PC-3 (cell line): ENCODE measurements at regions not wholly inside any gene's neighbourhood (a gene's known extent, or its start where the extent isn't known, plus 50 kb on each side); places are given as distances from the start of the nearest gene placed in this dataset.

Source experiments
- ATAC-seq: fragments of 200-7000 bp; cut with Tn5 transposase; 2 replicates; pipeline ENCODE4 v1.9.1; 2020; ENCODE audit warnings: mild to moderate bottlenecking, moderate library complexity
- BruUV-seq: library from RNA; stranded (reverse); fragments of 400-500 nt; replicated peaks from 2 replicates; lab custom pipeline; 2021; lab: Mats Ljungman, UMichigan
- CTCF ChIA-PET: fragments of 300-600 bp; sonication (Branson Sonifier 250); formaldehyde crosslinking; loops from one replicate; lab custom pipeline; 2022; ENCODE audit warnings: antibody characterized with exemption; lab: Charles Lee
- POLR2A ChIA-PET: fragments of 300-600 bp; sonication (Branson Sonifier 250); formaldehyde crosslinking; loops from one replicate; lab custom pipeline; 2022; ENCODE audit warnings: antibody characterized with exemption; ENCODE audit not compliant: unreplicated experiment; lab: Charles Lee
- DNase-seq: peaks from one replicate; pipeline ENCODE4 v3.0.0-alpha.2; 2015
- H2AFZ ChIP-seq: fragments of 300-600 bp; sonication (generic); 2 replicates; pipeline ENCODE4 v1.6.0; 2016; ENCODE audit warnings: antibody characterized with exemption, low read length
- H3F3A ChIP-seq: fragments of 300-600 bp; sonication (generic); one replicate; pipeline ENCODE4 v1.6.0; 2017; ENCODE audit warnings: antibody characterized with exemption, low read length, control low read depth, mild to moderate bottlenecking; ENCODE audit not compliant: unreplicated experiment
- H3K27ac ChIP-seq: fragments of 300-600 bp; sonication (generic); 2 replicates; pipeline ENCODE4 v1.5.1; 2016; ENCODE audit warnings: mild to moderate bottlenecking, low read length
- H3K27me3 ChIP-seq: fragments of 300-600 bp; sonication (generic); 2 replicates; pipeline ENCODE4 v1.6.1; 2016; ENCODE audit warnings: low read length, mixed read lengths
- H3K36me3 ChIP-seq: fragments of 300-600 bp; sonication (generic); 2 replicates; pipeline ENCODE4 v1.6.1; 2016; ENCODE audit warnings: low read depth, mixed run types, low read length, mixed read lengths
- H3K4me1 ChIP-seq: fragments of 300-600 bp; sonication (generic); 2 replicates; pipeline ENCODE4 v1.5.1; 2016; ENCODE audit warnings: low read length; ENCODE audit not compliant: insufficient read depth
- H3K4me2 ChIP-seq: fragments of 300-600 bp; sonication (generic); 2 replicates; pipeline ENCODE4 v1.6.0; 2016; ENCODE audit warnings: low read length
- H3K4me3 ChIP-seq: fragments of 300-600 bp; sonication (generic); 2 replicates; pipeline ENCODE4 v1.5.1; 2016; ENCODE audit warnings: mild to moderate bottlenecking, low read length, mixed read lengths
- H3K79me2 ChIP-seq: fragments of 300-600 bp; sonication (generic); 2 replicates; pipeline ENCODE4 v1.6.1; 2017; ENCODE audit warnings: low read length, mixed read lengths
- H3K9ac ChIP-seq: fragments of 300-600 bp; sonication (generic); 2 replicates; pipeline ENCODE4 v1.6.0; 2016; ENCODE audit warnings: mild to moderate bottlenecking, low read length
- H3K9me2 ChIP-seq: fragments of 300-600 bp; sonication (generic); replicated peaks from 2 replicates; pipeline ENCODE4 v1.6.1; 2016; ENCODE audit warnings: mixed run types, low read length, mixed read lengths
- H3K9me3 ChIP-seq: fragments of 300-600 bp; sonication (generic); 2 replicates; pipeline ENCODE4 v1.6.1; 2016; ENCODE audit warnings: low read length, mixed read lengths
- H4K20me1 ChIP-seq: fragments of 300-600 bp; sonication (generic); 2 replicates; pipeline ENCODE4 v1.6.1; 2016; ENCODE audit warnings: low read length, mixed read lengths
- CTCF ChIP-seq: fragments of 300-600 bp; sonication (generic); conservative IDR thresholded peaks from 2 replicates; pipeline ENCODE4 v1.5.1; 2017; ENCODE audit warnings: antibody characterized with exemption, low read depth, mild to moderate bottlenecking, low read length
- EZH2 ChIP-seq: fragments of 300-600 bp; sonication (generic); IDR thresholded peaks from one replicate; pipeline ENCODE4 v1.6.1; 2017; ENCODE audit warnings: antibody characterized with exemption, mild to moderate bottlenecking, low read length; ENCODE audit not compliant: unreplicated experiment
- EZH2phosphoT487 ChIP-seq: fragments of 300-600 bp; sonication (generic); IDR thresholded peaks from 2 replicates; pipeline ENCODE4 v1.6.1; 2018; ENCODE audit warnings: mild to moderate bottlenecking, antibody characterized with exemption, low read length, borderline replicate concordance
- intact Hi-C: fragments of 100-400 bp; cut with micrococcal nuclease; formaldehyde crosslinking; loops from 2 replicates; pipeline ENCODE4 v1.9.0; 2023

- no peak for TF ChIP-seq EZH2
- no peak for TF ChIP-seq CTCF
- no peak for TF ChIP-seq EZH2phosphoT487
- no peak for ATAC-seq
Observed at GRCh38 chr18:75777630-75778029, 350.1 kb upstream of the SMIM21 start.

GRCh38 chr18:75775121-75775520 lies 347.6 kb upstream of the SMIM21 start:
- DNase-seq (no peak), ATAC-seq (no peak)
- peaks cover 71% of the 10 kb centered on the region for H3K27me3 ChIP-seq
- H3K4me1 ChIP-seq, result no peaks in the 10 kb centered on the region
- no peaks in the 10 kb centered on the region for H4K20me1 ChIP-seq
- BruUV-seq, result no TSS peak
- intact Hi-C loops, result no loop called here
- H3K4me3 ChIP-seq, result no peak overlapping the region
- no peak overlapping the region for H3K4me2 ChIP-seq
- ChIA-PET POLR2A (no interaction called here), CTCF (no interaction called here)
- no peaks in the 10 kb centered on the region for H3K9me3 ChIP-seq
- TF ChIP-seq EZH2phosphoT487, result no peak
- no peak for TF ChIP-seq EZH2
- no peak for TF ChIP-seq CTCF
- H3F3A ChIP-seq, result no peaks in the 10 kb centered on the region
- no peak overlapping the region for H2AFZ ChIP-seq
- H3K27ac ChIP-seq, result no peak overlapping the region
- H3K9ac ChIP-seq, result no peak overlapping the region
- no peaks in the 10 kb centered on the region for H3K79me2 ChIP-seq
- H3K36me3 ChIP-seq, result no peaks in the 10 kb centered on the region
- no peaks in the 10 kb centered on the region for H3K9me2 ChIP-seq

More at GRCh38 chr18:75777630-75778029, 350.1 kb upstream of the SMIM21 start:
- Histone ChIP-seq H3K4me2 (no peak overlapping the region), H3K27ac (no peak overlapping the region), H3K9me2 (no peaks in the 10 kb centered on the region), H4K20me1 (no peaks in the 10 kb centered on the region), H3F3A (no peaks in the 10 kb centered on the region), H3K27me3 (peaks cover 87% of the 10 kb centered on the region), H3K79me2 (no peaks in the 10 kb centered on the region), H3K4me3 (no peak overlapping the region), H2AFZ (no peak overlapping the region), H3K9me3 (no peaks in the 10 kb centered on the region), H3K4me1 (no peaks in the 10 kb centered on the region), H3K9ac (no peak overlapping the region), H3K36me3 (no peaks in the 10 kb centered on the region)
- ChIA-PET CTCF (no interaction called here), POLR2A (no interaction called here)
- BruUV-seq, result no TSS peak
- intact Hi-C loops, result no loop called here
- DNase-seq, result no peak

GRCh38 chr18:75773618-75774017 lies 346.1 kb upstream of the SMIM21 start:
- TF ChIP-seq EZH2, result no peak
- no peak for TF ChIP-seq EZH2phosphoT487
- TF ChIP-seq CTCF, result no peak
- Histone ChIP-seq H3K4me2 (no peak overlapping the region), H3K4me3 (no peak overlapping the region), H3K4me1 (no peaks in the 10 kb centered on the region), H2AFZ (no peak overlapping the region), H3K27ac (no peak overlapping the region), H4K20me1 (no peaks in the 10 kb centered on the region), H3K36me3 (no peaks in the 10 kb centered on the region), H3K79me2 (no peaks in the 10 kb centered on the region), H3K9ac (no peak overlapping the region), H3K27me3 (peaks cover 69% of the 10 kb centered on the region), H3K9me2 (no peaks in the 10 kb centered on the region), H3K9me3 (no peaks in the 10 kb centered on the region), H3F3A (no peaks in the 10 kb centered on the region)
- intact Hi-C loops, result no loop called here
- DNase-seq (no peak), ATAC-seq (no peak)
- CTCF ChIA-PET, result no interaction called here
- POLR2A ChIA-PET, result no interaction called here
- BruUV-seq, result no TSS peak
